ENCODE measurements at regions not wholly inside any gene's neighbourhood (a gene's known extent, or its start where the extent isn't known, plus 50 kb on each side); places are given as distances from the start of the nearest gene placed in this dataset.

DNA sequence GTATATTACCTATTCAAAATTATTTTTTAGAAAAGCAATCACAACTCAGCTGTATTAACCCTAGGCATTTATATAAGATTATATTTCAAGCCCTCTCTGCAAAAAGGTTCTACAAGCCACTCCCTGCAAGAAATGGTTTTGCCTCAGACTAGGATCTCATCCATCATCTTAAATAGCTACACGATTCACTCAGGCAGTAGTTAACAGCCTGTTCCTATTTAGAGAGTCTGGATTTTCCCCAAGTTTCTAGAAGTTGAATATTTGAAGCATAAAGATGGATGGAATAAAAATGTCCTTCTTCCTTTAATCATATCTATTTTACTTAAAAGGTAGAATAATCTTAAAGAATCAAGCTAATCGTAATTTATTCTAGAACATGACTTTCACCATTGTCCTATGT is 167.1 kb upstream of the STK17B start (continued):
- TF ChIP-seq, protein P1, sequence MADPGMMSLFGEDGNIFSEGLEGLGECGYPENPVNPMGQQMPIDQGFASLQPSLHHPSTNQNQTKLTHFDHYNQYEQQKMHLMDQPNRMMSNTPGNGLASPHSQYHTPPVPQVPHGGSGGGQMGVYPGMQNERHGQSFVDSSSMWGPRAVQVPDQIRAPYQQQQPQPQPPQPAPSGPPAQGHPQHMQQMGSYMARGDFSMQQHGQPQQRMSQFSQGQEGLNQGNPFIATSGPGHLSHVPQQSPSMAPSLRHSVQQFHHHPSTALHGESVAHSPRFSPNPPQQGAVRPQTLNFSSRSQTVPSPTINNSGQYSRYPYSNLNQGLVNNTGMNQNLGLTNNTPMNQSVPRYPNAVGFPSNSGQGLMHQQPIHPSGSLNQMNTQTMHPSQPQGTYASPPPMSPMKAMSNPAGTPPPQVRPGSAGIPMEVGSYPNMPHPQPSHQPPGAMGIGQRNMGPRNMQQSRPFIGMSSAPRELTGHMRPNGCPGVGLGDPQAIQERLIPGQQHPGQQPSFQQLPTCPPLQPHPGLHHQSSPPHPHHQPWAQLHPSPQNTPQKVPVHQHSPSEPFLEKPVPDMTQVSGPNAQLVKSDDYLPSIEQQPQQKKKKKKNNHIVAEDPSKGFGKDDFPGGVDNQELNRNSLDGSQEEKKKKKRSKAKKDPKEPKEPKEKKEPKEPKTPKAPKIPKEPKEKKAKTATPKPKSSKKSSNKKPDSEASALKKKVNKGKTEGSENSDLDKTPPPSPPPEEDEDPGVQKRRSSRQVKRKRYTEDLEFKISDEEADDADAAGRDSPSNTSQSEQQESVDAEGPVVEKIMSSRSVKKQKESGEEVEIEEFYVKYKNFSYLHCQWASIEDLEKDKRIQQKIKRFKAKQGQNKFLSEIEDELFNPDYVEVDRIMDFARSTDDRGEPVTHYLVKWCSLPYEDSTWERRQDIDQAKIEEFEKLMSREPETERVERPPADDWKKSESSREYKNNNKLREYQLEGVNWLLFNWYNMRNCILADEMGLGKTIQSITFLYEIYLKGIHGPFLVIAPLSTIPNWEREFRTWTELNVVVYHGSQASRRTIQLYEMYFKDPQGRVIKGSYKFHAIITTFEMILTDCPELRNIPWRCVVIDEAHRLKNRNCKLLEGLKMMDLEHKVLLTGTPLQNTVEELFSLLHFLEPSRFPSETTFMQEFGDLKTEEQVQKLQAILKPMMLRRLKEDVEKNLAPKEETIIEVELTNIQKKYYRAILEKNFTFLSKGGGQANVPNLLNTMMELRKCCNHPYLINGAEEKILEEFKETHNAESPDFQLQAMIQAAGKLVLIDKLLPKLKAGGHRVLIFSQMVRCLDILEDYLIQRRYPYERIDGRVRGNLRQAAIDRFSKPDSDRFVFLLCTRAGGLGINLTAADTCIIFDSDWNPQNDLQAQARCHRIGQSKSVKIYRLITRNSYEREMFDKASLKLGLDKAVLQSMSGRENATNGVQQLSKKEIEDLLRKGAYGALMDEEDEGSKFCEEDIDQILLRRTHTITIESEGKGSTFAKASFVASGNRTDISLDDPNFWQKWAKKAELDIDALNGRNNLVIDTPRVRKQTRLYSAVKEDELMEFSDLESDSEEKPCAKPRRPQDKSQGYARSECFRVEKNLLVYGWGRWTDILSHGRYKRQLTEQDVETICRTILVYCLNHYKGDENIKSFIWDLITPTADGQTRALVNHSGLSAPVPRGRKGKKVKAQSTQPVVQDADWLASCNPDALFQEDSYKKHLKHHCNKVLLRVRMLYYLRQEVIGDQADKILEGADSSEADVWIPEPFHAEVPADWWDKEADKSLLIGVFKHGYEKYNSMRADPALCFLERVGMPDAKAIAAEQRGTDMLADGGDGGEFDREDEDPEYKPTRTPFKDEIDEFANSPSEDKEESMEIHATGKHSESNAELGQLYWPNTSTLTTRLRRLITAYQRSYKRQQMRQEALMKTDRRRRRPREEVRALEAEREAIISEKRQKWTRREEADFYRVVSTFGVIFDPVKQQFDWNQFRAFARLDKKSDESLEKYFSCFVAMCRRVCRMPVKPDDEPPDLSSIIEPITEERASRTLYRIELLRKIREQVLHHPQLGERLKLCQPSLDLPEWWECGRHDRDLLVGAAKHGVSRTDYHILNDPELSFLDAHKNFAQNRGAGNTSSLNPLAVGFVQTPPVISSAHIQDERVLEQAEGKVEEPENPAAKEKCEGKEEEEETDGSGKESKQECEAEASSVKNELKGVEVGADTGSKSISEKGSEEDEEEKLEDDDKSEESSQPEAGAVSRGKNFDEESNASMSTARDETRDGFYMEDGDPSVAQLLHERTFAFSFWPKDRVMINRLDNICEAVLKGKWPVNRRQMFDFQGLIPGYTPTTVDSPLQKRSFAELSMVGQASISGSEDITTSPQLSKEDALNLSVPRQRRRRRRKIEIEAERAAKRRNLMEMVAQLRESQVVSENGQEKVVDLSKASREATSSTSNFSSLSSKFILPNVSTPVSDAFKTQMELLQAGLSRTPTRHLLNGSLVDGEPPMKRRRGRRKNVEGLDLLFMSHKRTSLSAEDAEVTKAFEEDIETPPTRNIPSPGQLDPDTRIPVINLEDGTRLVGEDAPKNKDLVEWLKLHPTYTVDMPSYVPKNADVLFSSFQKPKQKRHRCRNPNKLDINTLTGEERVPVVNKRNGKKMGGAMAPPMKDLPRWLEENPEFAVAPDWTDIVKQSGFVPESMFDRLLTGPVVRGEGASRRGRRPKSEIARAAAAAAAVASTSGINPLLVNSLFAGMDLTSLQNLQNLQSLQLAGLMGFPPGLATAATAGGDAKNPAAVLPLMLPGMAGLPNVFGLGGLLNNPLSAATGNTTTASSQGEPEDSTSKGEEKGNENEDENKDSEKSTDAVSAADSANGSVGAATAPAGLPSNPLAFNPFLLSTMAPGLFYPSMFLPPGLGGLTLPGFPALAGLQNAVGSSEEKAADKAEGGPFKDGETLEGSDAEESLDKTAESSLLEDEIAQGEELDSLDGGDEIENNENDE (IDR thresholded peaks at IDR 0.05; ENCODE audit: low read depth, low read length) = no peak
- TF ChIP-seq MYBL2 (IDR thresholded peaks at IDR 0.05; ENCODE audit: low read depth) = no peak
- no peak for TF ChIP-seq MYBL2 (CRISPR knock-in tag; IDR thresholded peaks at IDR 0.05; ENCODE audit: borderline replicate concordance)
- TF ChIP-seq CEBPG (CRISPR knock-in tag; IDR thresholded peaks at IDR 0.05) = no peak
- no peak for TF ChIP-seq CEBPG (tag; conservative IDR thresholded peaks at IDR 0.05 in 1 of 2, IDR thresholded peaks at IDR 0.05 in 1 of 2)
- no peak for TF ChIP-seq SP1 (CRISPR knock-in tag; IDR thresholded peaks at IDR 0.05)
- no peak for TF ChIP-seq ZNF197 (CRISPR knock-in tag; IDR thresholded peaks at IDR 0.05; ENCODE audit: low read depth)
- TF ChIP-seq RHOXF2B (CRISPR knock-in tag; conservative IDR thresholded peaks at IDR 0.05) = no peak
- TF ChIP-seq PHF8 (IDR thresholded peaks at IDR 0.05; ENCODE audit: borderline replicate concordance, low read length) = no peak
